Esophagus squamous epithelium (tissue), 4 donors: ENCODE measurements at regions not wholly inside any gene's neighbourhood (a gene's known extent, or its start where the extent isn't known, plus 50 kb on each side); places are given as distances from the start of the nearest gene placed in this dataset.

Experiments used
- CTCF ChIP-seq, 6 experiments: fragments of 450-650 bp in 4 of 6; fragments of 200-600 bp in 2 of 6; sonication (generic) in 2 of 6; IDR thresholded peaks; one replicate each; pipeline ENCODE4 v1.5.1; 2016 to 2019; ENCODE audit warnings: antibody characterized with exemption in 6 of 6, mild to moderate bottlenecking in 4 of 6, moderate library complexity in 4 of 6
- POLR2A ChIP-seq, 4 donors: fragments of 450-650 bp; IDR thresholded peaks; one replicate each; pipeline ENCODE4 v1.6.1; 2017; ENCODE audit warnings: antibody characterized with exemption in 4 of 4, mild to moderate bottlenecking in 4 of 4, moderate library complexity in 3 of 4

- no peak for TF ChIP-seq CTCF (IDR thresholded peaks at IDR 0.05)
- no peak for TF ChIP-seq POLR2A (IDR thresholded peaks at IDR 0.05)
Observed at GRCh38 chr6:91268941-91269340, 682.1 kb upstream of the MAP3K7 start.
